Liver (tissue), 7 donors: ENCODE measurements at regions not wholly inside any gene's neighbourhood (a gene's known extent, or its start where the extent isn't known, plus 50 kb on each side); places are given as distances from the start of the nearest gene placed in this dataset.

Experiments used
- DNase-seq: peaks from one replicate; pipeline ENCODE4 v3.0.0-alpha.2; 2017; ENCODE audit warnings: low spot score
- H3K27ac ChIP-seq, 2 donors: one replicate each; pipeline ENCODE4 v1.7.0; 2013; ENCODE audit warnings: inconsistent platforms in 2 of 2, low read length in 2 of 2, control low read depth in 1 of 2, low read depth in 1 of 2, mild to moderate bottlenecking in 1 of 2
- H3K27me3 ChIP-seq, 4 donors: one replicate each; pipeline versions ENCODE4 v1.6.1 to v1.7.0; 2013; ENCODE audit warnings: low read length in 3 of 4, inconsistent platforms in 1 of 4, mild to moderate bottlenecking in 1 of 4, moderate library complexity in 1 of 4; ENCODE audit not compliant: control insufficient read depth in 4 of 4, insufficient read depth in 4 of 4
- H3K36me3 ChIP-seq, 4 donors: one replicate each; pipeline versions ENCODE4 v1.6.1 to v1.7.0; 2013; ENCODE audit warnings: low read length in 3 of 4, mild to moderate bottlenecking in 3 of 4, low read depth in 1 of 4, moderate library complexity in 1 of 4; ENCODE audit not compliant: control insufficient read depth in 4 of 4, insufficient read depth in 3 of 4
- H3K4me1 ChIP-seq, 4 donors: one replicate each; pipeline versions ENCODE4 v1.6.1 to v1.7.0; 2013; ENCODE audit warnings: low read length in 3 of 4, mild to moderate bottlenecking in 3 of 4, moderate library complexity in 1 of 4; ENCODE audit not compliant: control insufficient read depth in 4 of 4, insufficient read depth in 4 of 4
- H3K4me3 ChIP-seq, 3 donors: one replicate each; pipeline versions ENCODE4 v1.6.1 to v1.7.0; 2013; ENCODE audit warnings: low read length in 3 of 3, control low read depth in 1 of 3, low read depth in 1 of 3, mild to moderate bottlenecking in 1 of 3
- H3K9ac ChIP-seq, 2 donors: one replicate each; pipeline ENCODE4 v1.7.0; 2013; ENCODE audit warnings: low read length in 2 of 2, mild to moderate bottlenecking in 2 of 2, moderate library complexity in 2 of 2, control low read depth in 1 of 2, low read depth in 1 of 2
- H3K9me3 ChIP-seq, 4 donors: one replicate each; pipeline versions ENCODE4 v1.6.1 to v1.7.0; 2013; ENCODE audit warnings: low read length in 3 of 4; ENCODE audit not compliant: control insufficient read depth in 4 of 4
- EGR1 ChIP-seq, 2 donors: IDR thresholded peaks; 2 replicates each; pipeline ENCODE4 v1.6.1; 2016 to 2018; ENCODE audit warnings: antibody characterized with exemption in 2 of 2, low read depth in 2 of 2
- FOXA1 ChIP-seq: IDR thresholded peaks from 2 replicates; pipeline ENCODE4 v1.6.1; 2016; ENCODE audit warnings: antibody characterized with exemption
- FOXA2 ChIP-seq: IDR thresholded peaks from 2 replicates; pipeline ENCODE4 v1.6.1; 2016; ENCODE audit warnings: antibody characterized with exemption
- GABPA ChIP-seq, 2 donors: IDR thresholded peaks in 1 of 2; conservative IDR thresholded peaks in 1 of 2; 2 replicates each; pipeline ENCODE4 v1.6.1; 2016; ENCODE audit warnings: antibody characterized with exemption in 2 of 2, mild to moderate bottlenecking in 1 of 2, moderate library complexity in 1 of 2
- HNF4A ChIP-seq, 2 donors: conservative IDR thresholded peaks; 2 replicates each; pipeline ENCODE4 v1.6.1; 2016; ENCODE audit warnings: antibody characterized with exemption in 2 of 2, mild to moderate bottlenecking in 2 of 2
- HNF4G ChIP-seq: IDR thresholded peaks from 2 replicates; pipeline ENCODE4 v1.6.1; 2016; ENCODE audit warnings: antibody characterized with exemption
- NR2F2 ChIP-seq: IDR thresholded peaks from 2 replicates; pipeline ENCODE4 v1.6.1; 2016; ENCODE audit warnings: antibody characterized with exemption
- RAD21 ChIP-seq, 2 donors: IDR thresholded peaks; 2 replicates each; pipeline ENCODE4 v1.6.1; 2016; ENCODE audit warnings: antibody characterized with exemption in 2 of 2, mild to moderate bottlenecking in 2 of 2
- RXRA ChIP-seq, 2 donors: IDR thresholded peaks; 2 replicates each; pipeline ENCODE4 v1.6.1; 2017 to 2018; ENCODE audit warnings: antibody characterized with exemption in 2 of 2, mild to moderate bottlenecking in 1 of 2
- TAF1 ChIP-seq: conservative IDR thresholded peaks from 2 replicates; pipeline ENCODE4 v1.6.1; 2016; ENCODE audit warnings: antibody characterized with exemption, mild to moderate bottlenecking
- YY1 ChIP-seq: IDR thresholded peaks from 2 replicates; pipeline ENCODE4 v1.6.1; 2016; ENCODE audit warnings: antibody characterized with exemption, mild to moderate bottlenecking
- WGBS: extraction: QIAGEN DNeasy Blood & Tissue Kit; methylation state at CpG from one replicate; pipeline ENCODE4 v1.1.7; 2013; 5-methylcytosine and 5-hydroxymethylcytosine counted together
- TF ChIP-seq, protein P1 (sequence below): IDR thresholded peaks from 2 replicates; pipeline ENCODE4 v1.6.1; 2016; ENCODE audit warnings: antibody characterized with exemption
- TF ChIP-seq, protein P2 (sequence below): IDR thresholded peaks from 2 replicates; pipeline ENCODE4 v1.6.1; 2016; ENCODE audit warnings: antibody characterized with exemption
- donor health status: healthy.
- donor health status: healthy.
- donor health status: healthy.
- donor health status: healthy.

DNA sequence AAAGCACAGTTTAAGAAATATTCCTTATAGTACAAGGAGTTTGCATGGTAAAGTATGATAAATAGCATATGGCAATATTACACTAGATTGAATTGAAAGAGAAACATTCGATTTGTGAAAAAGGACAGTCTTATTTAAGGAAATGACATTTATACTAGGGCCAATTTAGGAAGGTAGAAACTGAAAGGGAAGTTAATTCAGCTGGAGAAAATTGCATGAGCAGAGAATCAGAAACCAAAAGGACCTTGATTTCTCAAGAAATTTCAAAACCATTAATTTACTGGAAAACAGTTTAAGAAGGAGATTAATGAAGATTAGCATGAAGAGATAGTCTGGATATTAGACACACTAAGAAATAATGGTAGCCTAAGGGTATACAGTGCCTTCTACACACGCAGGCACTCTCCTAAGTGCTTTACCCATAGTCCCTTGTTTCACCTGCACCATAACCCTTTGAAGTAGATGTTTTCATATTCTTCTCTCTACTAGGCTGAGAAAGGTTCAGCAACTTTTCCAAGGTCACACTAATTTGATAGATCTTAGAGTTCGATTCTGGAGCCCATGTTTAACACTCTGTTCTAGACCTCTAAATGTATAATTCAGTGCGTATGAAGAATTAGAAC lies 259.1 kb upstream of the SLIT2 start:
- Histone ChIP-seq H3K27me3 (peaks cover 0 to 5% (median 0%) of the 10 kb centered on the region in 4 donors), H3K9me3 (peaks cover 0 to 2% (median 0%) of the 10 kb centered on the region in 4 donors), H3K9ac (no peak overlapping the region), H3K36me3 (no peaks in the 10 kb centered on the region), H3K27ac (no peak overlapping the region), H3K4me3 (no peak overlapping the region), H3K4me1 (no peaks in the 10 kb centered on the region)
- no peak for TF ChIP-seq GABPA (IDR thresholded peaks at IDR 0.05 in 1 of 2, conservative IDR thresholded peaks at IDR 0.05 in 1 of 2)
- TF ChIP-seq TAF1 = no peak
- no peak for TF ChIP-seq FOXA2
- TF ChIP-seq, protein P1, sequence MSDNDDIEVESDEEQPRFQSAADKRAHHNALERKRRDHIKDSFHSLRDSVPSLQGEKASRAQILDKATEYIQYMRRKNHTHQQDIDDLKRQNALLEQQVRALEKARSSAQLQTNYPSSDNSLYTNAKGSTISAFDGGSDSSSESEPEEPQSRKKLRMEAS = no peak
- TF ChIP-seq RAD21 (IDR thresholded peaks at IDR 0.05) = no peak
- TF ChIP-seq RXRA (IDR thresholded peaks at IDR 0.05) = no peak
- TF ChIP-seq FOXA1 = no peak
- TF ChIP-seq HNF4G = no peak
- TF ChIP-seq HNF4A (conservative IDR thresholded peaks at IDR 0.05) = no peak
- no peak for TF ChIP-seq EGR1 (IDR thresholded peaks at IDR 0.05; ENCODE audit: low read depth in 2 of 2)
- TF ChIP-seq, protein P2, sequence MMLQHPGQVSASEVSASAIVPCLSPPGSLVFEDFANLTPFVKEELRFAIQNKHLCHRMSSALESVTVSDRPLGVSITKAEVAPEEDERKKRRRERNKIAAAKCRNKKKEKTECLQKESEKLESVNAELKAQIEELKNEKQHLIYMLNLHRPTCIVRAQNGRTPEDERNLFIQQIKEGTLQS = no peak
- no peak for DNase-seq
- WGBS = 65% methylated on average over 4 of the region's 4 CpGs

DNA sequence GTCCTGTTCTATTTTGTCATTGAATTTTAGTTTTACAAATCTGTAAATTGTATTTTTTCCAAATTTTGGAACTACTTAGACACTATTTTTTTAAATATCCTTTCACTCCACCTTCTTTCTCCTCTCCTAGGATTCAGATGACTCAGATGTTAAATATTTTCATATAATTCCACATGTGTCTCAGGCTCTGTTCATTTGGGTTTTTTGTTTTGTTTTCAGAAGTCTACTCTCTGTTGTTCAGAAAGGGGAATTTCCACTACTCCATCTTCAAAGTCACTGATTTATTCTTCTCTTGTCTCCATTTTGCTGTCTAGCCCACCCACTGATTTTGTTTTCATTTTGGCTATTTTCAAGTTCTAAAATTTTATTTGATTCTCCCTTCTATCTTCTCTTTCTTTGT lies 264.0 kb upstream of the SLIT2 start:
- no peak for DNase-seq

DNA sequence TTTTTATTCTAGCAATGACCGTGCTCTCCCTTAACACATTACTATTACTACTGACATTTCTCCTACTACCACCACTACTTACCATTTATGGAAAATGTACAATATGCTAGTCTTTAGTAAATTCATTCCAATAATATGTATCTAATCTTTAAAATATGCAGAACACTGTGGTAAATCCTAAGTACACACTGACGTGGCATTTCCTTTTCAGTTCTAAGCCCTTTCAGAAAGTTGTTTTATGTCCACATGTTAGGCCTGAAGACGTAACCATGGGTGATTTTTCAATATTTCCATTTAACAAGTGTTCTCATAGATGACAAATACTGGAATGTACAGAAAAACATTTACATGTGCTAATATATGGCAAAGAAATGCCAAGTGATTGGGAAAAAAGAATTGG lies 268.6 kb upstream of the SLIT2 start:
- 79% methylated on average over 3 of the region's 3 CpGs for whole genome bisulfite sequencing
- Histone ChIP-seq H3K9ac (no peak overlapping the region), H3K4me3 (no peak overlapping the region), H3K36me3 (no peaks in the 10 kb centered on the region), H3K27me3 (no peaks in the 10 kb centered on the region), H3K4me1 (no peaks in the 10 kb centered on the region), H3K9me3 (peaks cover 0 to 5% (median 0%) of the 10 kb centered on the region in 4 donors), H3K27ac (no peak overlapping the region)
- TF ChIP-seq NR2F2 (no peak), FOXA1 (no peak), TAF1 (no peak), GABPA (IDR thresholded peaks at IDR 0.05 in 1 of 2, conservative IDR thresholded peaks at IDR 0.05 in 1 of 2) (no peak), HNF4G (no peak), RXRA (IDR thresholded peaks at IDR 0.05) (no peak), YY1 (no peak)
- TF ChIP-seq, protein P2 = no peak
- no peak for DNase-seq

More for the DNA sequence above, 264.0 kb upstream of the SLIT2 start:
- Histone ChIP-seq H3K27ac (no peak overlapping the region), H3K9me3 (no peaks in the 10 kb centered on the region), H3K27me3 (peaks cover 0 to 5% (median 0%) of the 10 kb centered on the region in 4 donors), H3K36me3 (no peaks in the 10 kb centered on the region), H3K4me1 (no peaks in the 10 kb centered on the region), H3K9ac (no peak overlapping the region), H3K4me3 (no peak overlapping the region)
- TF ChIP-seq FOXA2 = no peak
- TF ChIP-seq, protein P2 = no peak
